ENCODE measurements at regions not wholly inside any gene's neighbourhood (a gene's known extent, or its start where the extent isn't known, plus 50 kb on each side); places are given as distances from the start of the nearest gene placed in this dataset.
A peak's percentile ranks its signal among the peaks of the same experiment; 100 is the strongest.

- 62 to 94% methylated on average over 2 of the region's 2 CpGs for WGBS, 2 donors
These were observed 370.9 kb upstream of the KITLG start for GRCh38 chr12:88951177-88951576.

DNA sequence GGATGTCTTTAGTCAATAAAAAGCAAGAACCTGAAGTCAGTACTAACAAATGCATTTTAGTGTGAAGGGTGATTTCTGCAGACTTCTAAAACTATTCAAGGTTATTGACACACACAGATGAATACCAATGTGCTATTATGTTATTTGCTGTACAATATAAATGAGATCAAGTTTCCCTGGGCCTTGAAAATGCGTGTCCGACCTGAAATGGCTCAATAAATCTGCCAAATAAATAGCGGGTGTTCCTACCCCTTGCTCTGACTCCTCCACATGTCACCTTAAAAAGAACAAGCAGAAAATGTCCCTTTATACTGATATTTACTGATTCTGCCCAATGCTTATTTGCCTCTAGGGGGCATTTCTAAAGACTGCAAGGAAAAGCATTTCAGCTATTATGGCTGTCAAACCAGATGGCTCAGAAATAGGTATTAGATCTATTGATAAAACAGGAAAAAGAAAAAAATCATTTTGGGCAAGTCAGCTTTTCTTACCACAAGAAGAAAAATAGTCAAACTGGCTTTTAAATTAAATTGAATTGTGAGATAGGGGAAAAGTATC lies 367.3 kb upstream of the KITLG start:
- no peaks in the 10 kb centered on the region for H3K4me1 ChIP-seq
- H3K9me3 ChIP-seq: no peaks in the 10 kb centered on the region
- no peak overlapping the region for H3K27ac ChIP-seq
- no peak overlapping the region for H3K4me3 ChIP-seq
- WGBS, 2 donors: 62 to 82% methylated on average over 3 of the region's 3 CpGs
- no peaks in the 10 kb centered on the region for H3K27me3 ChIP-seq
- no peak for TF ChIP-seq CTCF (IDR thresholded peaks at IDR 0.05)
- TF ChIP-seq POLR2A (IDR thresholded peaks at IDR 0.05): no peak
- no peak for ATAC-seq
- intact Hi-C loops (cut with DNase I): no loop called here
- no peaks in the 10 kb centered on the region for H3K36me3 ChIP-seq (replicated peaks in 1 of 2; ENCODE audit: insufficient read depth in 1 of 2, low read depth in 2 of 2)
- DNase-seq: no peak

More at GRCh38 chr12:88951177-88951576, 370.9 kb upstream of the KITLG start:
- intact Hi-C loops (cut with DNase I): no loop called here
- Histone ChIP-seq H3K36me3 (replicated peaks in 1 of 2; ENCODE audit: insufficient read depth in 1 of 2, low read depth in 2 of 2) (no peaks in the 10 kb centered on the region), H3K27me3 (no peaks in the 10 kb centered on the region), H3K4me1 (no peaks in the 10 kb centered on the region), H3K4me3 (no peak overlapping the region), H3K27ac (no peak overlapping the region), H3K9me3 (no peaks in the 10 kb centered on the region)
- TF ChIP-seq POLR2A (IDR thresholded peaks at IDR 0.05) (no peak), CTCF (IDR thresholded peaks at IDR 0.05) (no peak)
- ATAC-seq (no peak), DNase-seq (no peak)

- intact Hi-C loops (cut with DNase I): no loop called here
- Histone ChIP-seq H3K9me3 (no peaks in the 10 kb centered on the region), H3K27me3 (no peaks in the 10 kb centered on the region), H3K4me1 (no peaks in the 10 kb centered on the region), H3K36me3 (replicated peaks in 1 of 2; ENCODE audit: insufficient read depth in 1 of 2, low read depth in 2 of 2) (no peaks in the 10 kb centered on the region), H3K4me3 (no peak overlapping the region), H3K27ac (no peak overlapping the region)
- DNase-seq: no peak
- peak; percentile 45 for ATAC-seq
- TF ChIP-seq CTCF (IDR thresholded peaks at IDR 0.05): no peak
- no peak for TF ChIP-seq POLR2A (IDR thresholded peaks at IDR 0.05)
- WGBS, 2 donors: 61 to 71% methylated on average over 5 of the region's 5 CpGs
These were observed 366.2 kb upstream of the KITLG start for GRCh38 chr12:88946372-88946997.

GRCh38 chr12:88945051-88945732 lies 364.9 kb upstream of the KITLG start:
- no peaks in the 10 kb centered on the region for H3K9me3 ChIP-seq
- ATAC-seq (no peak), DNase-seq (no peak)
- WGBS, 2 donors: 57% methylated on average over 3 of the region's 3 CpGs
- H3K27me3 ChIP-seq: no peaks in the 10 kb centered on the region
- H3K4me1 ChIP-seq: no peaks in the 10 kb centered on the region
- intact Hi-C loops (cut with DNase I): no loop called here
- H3K27ac ChIP-seq: no peak overlapping the region
- no peak overlapping the region for H3K4me3 ChIP-seq
- TF ChIP-seq CTCF (IDR thresholded peaks at IDR 0.05) (no peak), POLR2A (IDR thresholded peaks at IDR 0.05) (no peak)
- no peaks in the 10 kb centered on the region for H3K36me3 ChIP-seq (replicated peaks in 1 of 2; ENCODE audit: insufficient read depth in 1 of 2, low read depth in 2 of 2)
